CD4-positive, alpha-beta T cell treated with Interleukin-2 at 100 ng/mL for 4 hours (primary cell): ENCODE measurements at regions not wholly inside any gene's neighbourhood (a gene's known extent, or its start where the extent isn't known, plus 50 kb on each side); places are given as distances from the start of the nearest gene placed in this dataset.

ENCODE experiments used
- DNase-seq: peaks from one replicate; pipeline ENCODE4 v3.0.0-alpha.2; 2020; ENCODE audit warnings: low spot score

DNA sequence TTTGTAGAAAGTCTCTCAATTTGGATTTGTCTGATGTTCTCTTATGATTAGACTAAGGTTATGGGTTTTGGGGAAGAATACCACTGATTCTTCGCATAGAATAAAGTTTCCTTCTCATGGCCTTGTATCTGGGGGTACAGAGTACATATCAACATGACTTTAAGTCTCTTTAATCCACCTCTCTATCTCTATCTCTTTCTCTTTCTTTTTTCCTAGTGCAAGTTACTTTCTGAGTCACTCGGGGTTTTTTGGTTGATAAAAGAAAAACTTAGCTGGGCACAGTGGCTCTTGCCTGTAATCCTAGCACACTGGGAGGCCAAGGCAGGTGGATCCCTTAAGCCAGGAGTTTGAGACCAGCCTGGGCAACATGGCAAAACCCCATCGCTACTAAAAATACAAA, 100.1 kb upstream of the MAP4K3 start:
- DNase-seq: no peak

- DNase-seq: no peak
These were observed 101.6 kb upstream of the MAP4K3 start for GRCh38 chr2:39538718-39539117.

GRCh38 chr2:39540414-39540813, 103.3 kb upstream of the MAP4K3 start:
- DNase-seq: no peak

DNA sequence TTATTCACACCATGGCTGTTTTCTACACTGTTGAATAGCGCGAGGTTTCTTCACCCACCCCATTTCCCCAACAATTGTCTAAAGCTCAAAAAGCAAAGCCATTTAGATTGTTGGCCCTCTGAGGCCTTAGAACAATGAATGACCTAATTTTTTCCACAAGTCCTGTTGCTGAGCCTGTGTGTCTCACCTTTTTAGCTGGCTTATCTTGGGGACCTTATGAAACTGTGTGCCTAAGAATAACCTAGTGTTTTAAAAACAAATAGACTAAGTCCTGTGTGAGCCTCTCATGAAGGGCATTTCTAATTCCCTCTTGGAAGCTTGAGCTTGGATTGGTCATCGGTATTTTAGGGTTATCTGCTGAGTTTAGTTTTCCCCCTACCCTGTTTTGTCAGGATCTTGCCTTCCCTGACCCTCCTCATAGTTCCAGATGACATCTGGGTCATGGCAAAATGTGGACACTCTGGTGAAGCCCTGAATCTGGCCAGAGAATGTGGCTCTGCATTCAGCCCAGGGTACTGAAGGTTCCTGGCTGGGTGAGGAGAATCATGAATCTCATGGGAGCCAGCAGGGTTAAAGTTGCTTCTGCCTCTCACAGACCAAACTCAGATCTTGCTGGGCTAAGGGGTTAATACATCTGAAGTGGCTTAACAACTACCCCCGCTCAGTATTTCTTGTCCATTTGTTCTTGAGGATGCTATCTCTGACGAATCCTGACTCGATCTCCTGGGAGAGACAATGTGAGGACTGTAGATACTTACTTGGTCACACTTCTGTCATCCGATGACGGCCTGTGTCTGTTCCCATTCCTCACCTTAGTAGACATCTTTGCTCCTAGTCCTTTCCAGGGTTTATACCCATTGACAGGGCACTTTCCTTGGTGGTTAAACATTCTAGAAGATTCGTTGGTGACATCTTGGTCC, 104.2 kb upstream of the MAP4K3 start:
- no peak for DNase-seq

DNA sequence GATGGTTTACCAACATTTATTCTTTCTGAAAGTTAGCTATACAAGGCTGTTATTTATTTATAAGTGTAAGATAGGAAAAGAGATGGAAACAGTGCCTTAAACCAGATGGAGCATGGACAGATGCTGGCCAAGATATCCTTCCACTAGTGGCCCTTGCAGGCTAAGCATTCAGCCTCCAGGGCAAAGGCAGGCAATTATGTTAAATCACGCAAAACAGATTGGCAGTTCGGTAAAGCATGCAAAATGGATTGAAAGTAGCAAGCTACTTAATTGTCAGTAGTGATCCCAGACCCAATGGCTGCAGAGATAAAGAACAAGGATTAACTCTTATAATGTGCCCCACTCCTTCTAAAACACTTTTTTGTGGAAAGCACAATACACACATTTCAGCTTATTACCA, 105.4 kb upstream of the MAP4K3 start:
- DNase-seq: no peak

DNA sequence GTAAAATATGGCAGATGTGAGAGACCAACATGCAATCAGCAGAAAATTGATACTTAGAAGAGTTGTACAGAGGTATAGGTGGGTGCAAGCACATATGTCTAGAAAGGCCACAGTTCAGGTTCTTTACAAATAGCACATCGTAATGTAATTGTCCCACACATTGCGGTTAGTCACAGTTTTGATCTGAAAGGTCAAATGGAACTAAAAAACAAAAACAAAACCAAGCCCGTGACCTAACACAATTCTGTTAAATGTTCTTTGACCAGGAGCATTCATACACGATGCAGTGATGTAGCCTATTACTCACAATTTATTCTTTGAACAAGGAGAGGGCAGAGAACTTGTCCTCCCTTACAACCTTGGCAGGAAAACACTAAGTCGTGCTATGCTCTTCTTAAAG, 108.9 kb upstream of the MAP4K3 start:
- no peak for DNase-seq

- DNase-seq: no peak
These were observed 109.3 kb upstream of the MAP4K3 start for GRCh38 chr2:39546409-39546808.

GRCh38 chr2:39546937-39547336, 109.9 kb upstream of the MAP4K3 start:
- no peak for DNase-seq

GRCh38 chr2:39547811-39548719, 111.0 kb upstream of the MAP4K3 start:
- DNase-seq: no peak

- DNase-seq: no peak
These were observed 111.9 kb upstream of the MAP4K3 start for GRCh38 chr2:39549000-39549399.

DNA sequence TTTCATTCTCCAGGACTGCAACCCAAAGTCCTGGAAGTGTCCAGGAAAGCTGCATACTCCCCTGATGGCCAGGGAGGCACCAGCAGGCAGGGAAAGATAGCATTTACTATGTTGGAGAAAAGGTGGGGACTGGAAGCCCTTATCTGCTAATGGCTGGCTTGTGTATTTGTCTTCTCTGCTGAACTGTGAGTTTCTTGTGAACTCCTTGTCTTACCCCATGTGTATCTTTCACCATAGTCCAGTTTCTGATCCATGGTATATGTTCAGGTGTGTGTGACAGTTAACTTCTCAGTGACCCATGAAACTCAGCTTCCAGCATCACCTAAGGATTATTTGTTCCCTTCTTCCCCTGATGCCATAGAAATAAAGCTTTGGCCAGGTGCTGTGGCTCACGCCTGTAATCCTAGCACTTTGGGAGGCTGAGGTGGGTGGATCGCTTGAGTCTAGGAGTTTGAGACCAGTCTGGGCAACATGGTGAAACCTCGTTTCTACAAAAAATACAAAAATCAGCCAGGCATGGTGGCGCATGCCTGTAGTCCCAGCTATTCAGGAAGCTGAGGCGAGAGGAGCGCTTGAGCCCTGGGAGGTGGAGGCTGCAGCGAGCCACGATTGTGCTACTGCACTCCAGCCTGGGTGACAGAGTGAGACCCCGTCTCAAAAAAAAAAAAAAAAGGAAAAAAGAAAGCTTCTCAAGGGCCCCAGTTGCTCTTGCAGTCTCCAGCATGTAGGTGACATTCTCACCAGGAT, 112.8 kb upstream of the MAP4K3 start:
- DNase-seq: no peak

GRCh38 chr2:39550701-39551285, 113.7 kb upstream of the MAP4K3 start:
- DNase-seq: no peak

- no peak for DNase-seq
These were observed 106.8 kb upstream of the TMEM178A start for GRCh38 chr2:39558906-39559305.

DNA sequence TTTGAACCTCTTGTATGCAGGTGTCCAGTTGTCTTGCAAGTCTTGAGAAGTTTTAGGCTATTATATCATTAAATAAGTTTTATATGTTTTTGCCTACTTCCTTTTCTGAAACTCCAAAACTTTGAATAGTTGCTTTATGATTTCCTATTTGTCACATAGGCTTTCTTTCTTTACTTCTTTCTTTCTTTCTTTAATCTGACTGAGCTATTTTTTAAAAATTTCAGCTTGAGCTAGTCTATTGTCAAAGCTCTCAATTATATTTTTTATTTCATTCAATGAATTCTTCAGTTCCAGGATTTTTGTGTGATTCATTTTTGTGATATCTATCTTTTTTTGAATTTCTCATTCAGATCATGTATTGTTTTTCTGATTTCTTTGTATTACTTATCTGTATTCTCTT, 102.1 kb upstream of the TMEM178A start:
- DNase-seq: no peak

- no peak for DNase-seq
These were observed 98.2 kb upstream of the TMEM178A start for GRCh38 chr2:39567507-39567906.

DNA sequence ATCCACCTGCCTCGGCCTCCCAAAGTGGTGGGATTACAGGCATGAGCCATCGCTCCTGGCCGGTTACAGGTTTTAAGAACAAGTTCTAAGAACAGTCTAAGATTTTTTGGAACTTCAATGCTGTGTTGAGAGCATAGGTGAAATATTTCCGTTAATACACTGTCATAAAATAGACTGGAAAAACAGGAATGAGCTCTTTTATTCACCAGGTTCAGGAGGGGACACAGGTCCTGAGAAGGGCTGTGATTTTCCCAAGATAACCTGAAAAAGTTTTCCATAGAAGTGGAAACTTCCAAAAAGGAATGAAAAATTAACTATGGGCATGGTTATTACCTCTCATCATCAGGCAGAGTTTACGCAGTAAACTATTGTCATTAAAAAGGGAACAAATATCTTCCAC, 97.6 kb upstream of the TMEM178A start:
- no peak for DNase-seq

DNA sequence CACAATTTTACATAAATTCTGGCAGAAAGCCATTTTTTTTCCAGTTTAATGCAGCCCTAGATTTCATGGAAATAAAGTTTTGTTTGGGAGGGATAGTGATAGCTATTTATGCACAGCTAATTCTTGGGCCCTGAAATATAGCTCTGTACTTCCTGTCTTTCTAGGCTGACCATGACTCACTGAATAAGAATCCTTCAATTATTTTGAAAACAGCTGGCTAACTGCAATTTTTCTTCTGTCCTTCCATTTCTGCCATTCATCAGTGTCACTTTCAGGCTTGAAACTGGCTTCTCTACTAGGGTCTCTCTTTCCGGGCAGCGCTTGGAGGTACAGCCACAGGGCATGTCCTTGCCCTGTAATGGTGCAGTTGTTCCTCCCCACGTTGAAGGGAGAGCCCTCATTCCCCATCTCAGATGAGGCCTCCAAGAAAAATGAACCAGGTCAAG, 97.1 kb upstream of the TMEM178A start:
- DNase-seq: no peak

DNA sequence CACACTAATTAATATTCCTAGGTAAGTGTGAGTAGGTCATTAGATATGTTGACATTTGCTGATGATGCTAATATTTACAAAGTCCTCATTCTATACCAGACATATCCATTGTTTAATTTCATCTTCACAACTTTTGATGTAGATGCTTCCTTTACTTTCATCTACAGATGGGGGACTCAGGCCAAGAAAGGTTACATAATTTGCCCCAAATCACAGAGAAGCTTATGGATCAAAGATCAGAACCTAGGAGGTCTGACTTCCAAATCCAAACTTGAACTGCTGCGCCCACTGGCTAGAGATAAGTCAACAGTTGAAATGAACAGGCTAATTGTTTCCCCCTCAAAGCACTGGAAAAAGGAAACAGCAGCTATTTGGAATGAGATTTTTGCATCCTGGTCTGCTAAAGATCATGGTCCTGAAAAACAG, 95.6 kb upstream of the TMEM178A start:
- DNase-seq: no peak

- no peak for DNase-seq
These were observed 95.1 kb upstream of the TMEM178A start for GRCh38 chr2:39570614-39571013.

GRCh38 chr2:39571111-39571731, 94.5 kb upstream of the TMEM178A start:
- DNase-seq: no peak

DNA sequence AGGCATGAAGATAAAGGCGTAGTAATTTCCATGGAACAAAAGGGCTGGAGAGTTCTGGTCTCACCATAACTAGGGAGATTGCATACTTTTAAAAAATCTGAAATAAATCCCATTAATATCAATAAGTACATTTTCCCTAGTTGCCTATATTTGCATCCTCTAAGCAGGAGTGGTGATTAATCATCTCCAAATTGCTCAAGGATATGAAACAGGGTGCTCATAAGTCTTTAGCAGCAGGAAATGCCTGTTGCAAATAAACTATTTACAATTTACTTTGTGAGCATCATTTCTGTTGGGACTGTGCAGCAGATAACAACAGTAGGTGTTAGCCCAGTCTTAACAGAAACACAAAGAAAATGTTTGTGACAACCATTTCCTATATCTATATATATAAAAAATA, 92.4 kb upstream of the TMEM178A start:
- no peak for DNase-seq
